OCI-LY7 (cell line): ENCODE measurements at regions not wholly inside any gene's neighbourhood (a gene's known extent, or its start where the extent isn't known, plus 50 kb on each side); places are given as distances from the start of the nearest gene placed in this dataset.

Experiments
- BruUV-seq: library from RNA; stranded (reverse); fragments of 400-500 nt; replicated peaks from 2 replicates; lab custom pipeline; 2021; lab: Mats Ljungman, UMichigan
- CTCF ChIA-PET: fragments of 300-600 bp; sonication (Branson Sonifier 250); formaldehyde crosslinking; loops from one replicate; lab custom pipeline; 2022; ENCODE audit warnings: antibody characterized with exemption; ENCODE audit not compliant: unreplicated experiment; lab: Charles Lee
- POLR2A ChIA-PET: fragments of 300-600 bp; sonication (Branson Sonifier 250); formaldehyde crosslinking; loops from one replicate; lab custom pipeline; 2022; ENCODE audit warnings: antibody characterized with exemption; lab: Charles Lee
- DNase-seq: peaks from one replicate; pipeline ENCODE4 v3.0.0-alpha.2; 2015; ENCODE audit warnings: low spot score
- H2AFZ ChIP-seq: fragments of 200-600 bp; sonication (generic), shearing (Covaris generic); 2 replicates; pipeline ENCODE4 v1.6.1; 2014; ENCODE audit warnings: mild to moderate bottlenecking, antibody characterized with exemption, low read length, moderate library complexity
- H3K27ac ChIP-seq: fragments of 200-600 bp; sonication (generic); 2 replicates; pipeline ENCODE4 v1.5.1; 2014; ENCODE audit warnings: mixed run types, low read depth, mild to moderate bottlenecking, moderate library complexity, low read length, inconsistent platforms; ENCODE audit not compliant: poor library complexity, severe bottlenecking
- H3K36me3 ChIP-seq: fragments of 200-600 bp; sonication (generic); 2 replicates; pipeline ENCODE4 v1.6.1; 2014; ENCODE audit warnings: mild to moderate bottlenecking, antibody characterized with exemption, low read length, moderate library complexity, mixed read lengths; ENCODE audit not compliant: insufficient read depth
- H3K4me1 ChIP-seq: fragments of 200-600 bp; sonication (generic); 2 replicates; pipeline ENCODE4 v1.5.1; 2014; ENCODE audit warnings: mild to moderate bottlenecking, low read length; ENCODE audit not compliant: insufficient read depth, poor library complexity, severe bottlenecking
- H3K4me2 ChIP-seq: fragments of 200-600 bp; sonication (generic); 2 replicates; pipeline ENCODE4 v1.6.1; 2014; ENCODE audit warnings: mild to moderate bottlenecking, low read length
- H3K4me3 ChIP-seq: fragments of 200-600 bp; sonication (generic); 2 replicates; pipeline ENCODE4 v1.5.1; 2014; ENCODE audit warnings: mild to moderate bottlenecking, low read depth, low read length; ENCODE audit not compliant: poor library complexity, severe bottlenecking
- H3K79me2 ChIP-seq: fragments of 200-600 bp; sonication (generic); 2 replicates; pipeline ENCODE4 v1.6.1; 2016; ENCODE audit warnings: low read depth, mild to moderate bottlenecking, low read length, moderate library complexity, mixed read lengths; ENCODE audit not compliant: insufficient read depth
- H3K9me2 ChIP-seq: fragments of 200-600 bp; sonication (generic); 2 replicates; pipeline ENCODE4 v1.6.1; 2016; ENCODE audit warnings: mild to moderate bottlenecking, low read length, mixed read lengths; ENCODE audit not compliant: insufficient read depth
- H3K9me3 ChIP-seq: fragments of 200-600 bp; sonication (generic); 2 replicates; pipeline ENCODE4 v1.6.1; 2014; ENCODE audit warnings: mild to moderate bottlenecking, mixed run types, low read length, mixed read lengths
- H4K20me1 ChIP-seq: fragments of 200-600 bp; sonication (generic); 2 replicates; pipeline ENCODE4 v1.6.1; 2014; ENCODE audit warnings: mild to moderate bottlenecking, antibody characterized with exemption, low read length, moderate library complexity, mixed read lengths; ENCODE audit not compliant: insufficient read depth
- CTCF ChIP-seq: fragments of 200-600 bp; sonication (generic); conservative IDR thresholded peaks from 2 replicates; pipeline ENCODE4 v1.5.1; 2014; ENCODE audit warnings: mild to moderate bottlenecking, antibody characterized with exemption, low read length, moderate library complexity, mixed read lengths
- EZH2phosphoT487 ChIP-seq: fragments of 200-600 bp; sonication (generic); IDR thresholded peaks from 2 replicates; pipeline ENCODE4 v1.6.1; 2018; ENCODE audit warnings: low read depth, borderline replicate concordance, mild to moderate bottlenecking, mixed run types, antibody characterized with exemption, low read length, moderate library complexity, mixed read lengths
- intact Hi-C: fragments of 100-400 bp; cut with micrococcal nuclease; formaldehyde crosslinking; loops from one replicate; pipeline ENCODE4 v1.10.0; 2022; ENCODE audit not compliant: unreplicated experiment

- ChIA-PET POLR2A (no interaction called here), CTCF (no interaction called here)
- H3K4me1 ChIP-seq = no peaks in the 10 kb centered on the region
- no peak for DNase-seq
- no peak overlapping the region for H3K27ac ChIP-seq
- no peaks in the 10 kb centered on the region for H3K79me2 ChIP-seq
- no peaks in the 10 kb centered on the region for H3K36me3 ChIP-seq
- no peaks in the 10 kb centered on the region for H3K9me2 ChIP-seq
- H4K20me1 ChIP-seq = no peaks in the 10 kb centered on the region
- BruUV-seq = no TSS peak
- no peak overlapping the region for H3K4me3 ChIP-seq
- intact Hi-C loops = no loop called here
- H3K9me3 ChIP-seq = no peaks in the 10 kb centered on the region
- TF ChIP-seq EZH2phosphoT487 (no peak), CTCF (no peak)
- no peak overlapping the region for H2AFZ ChIP-seq
- H3K4me2 ChIP-seq = no peak overlapping the region
Measured at GRCh38 chr15:61511756-61512155, 282.7 kb upstream of the RORA start.

DNA sequence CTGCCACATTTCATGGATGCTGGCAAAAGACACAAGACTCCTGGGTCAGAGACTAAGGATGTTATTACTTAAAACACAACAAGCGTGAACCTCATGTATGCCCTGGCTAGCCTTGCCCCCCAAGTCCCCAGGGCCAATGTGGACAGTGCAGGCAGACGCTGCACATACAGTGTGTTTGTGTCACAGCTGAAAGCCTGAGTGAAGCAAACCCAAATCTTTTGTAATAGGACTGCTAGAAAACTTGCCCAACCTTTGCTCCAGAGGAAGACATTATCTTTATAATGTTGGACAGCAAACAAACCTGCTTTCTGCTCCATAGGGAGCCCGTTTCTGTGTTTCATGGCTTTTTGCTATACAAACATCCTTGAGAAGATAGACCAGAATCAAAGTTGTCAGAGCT, 282.0 kb upstream of the RORA start:
- H4K20me1 ChIP-seq = no peaks in the 10 kb centered on the region
- ChIA-PET CTCF (no interaction called here), POLR2A (no interaction called here)
- DNase-seq = no peak
- no peak overlapping the region for H2AFZ ChIP-seq
- no peaks in the 10 kb centered on the region for H3K79me2 ChIP-seq
- BruUV-seq = no TSS peak
- H3K4me1 ChIP-seq = no peaks in the 10 kb centered on the region
- H3K4me3 ChIP-seq = no peak overlapping the region
- H3K36me3 ChIP-seq = no peaks in the 10 kb centered on the region
- no peaks in the 10 kb centered on the region for H3K9me2 ChIP-seq
- H3K4me2 ChIP-seq = no peak overlapping the region
- H3K27ac ChIP-seq = no peak overlapping the region
- intact Hi-C loops = no loop called here
- TF ChIP-seq EZH2phosphoT487 (no peak), CTCF (no peak)
- no peaks in the 10 kb centered on the region for H3K9me3 ChIP-seq

- TF ChIP-seq EZH2phosphoT487 = no peak
- TF ChIP-seq CTCF = no peak
- no peak overlapping the region for H3K4me3 ChIP-seq
- H3K4me2 ChIP-seq = no peak overlapping the region
- no peaks in the 10 kb centered on the region for H3K4me1 ChIP-seq
- ChIA-PET CTCF (no interaction called here), POLR2A (no interaction called here)
- intact Hi-C loops = no loop called here
- DNase-seq = no peak
- no peak overlapping the region for H3K27ac ChIP-seq
- H3K79me2 ChIP-seq = no peaks in the 10 kb centered on the region
- no peaks in the 10 kb centered on the region for H3K9me2 ChIP-seq
- H3K36me3 ChIP-seq = no peaks in the 10 kb centered on the region
- no TSS peak for BruUV-seq
- no peaks in the 10 kb centered on the region for H4K20me1 ChIP-seq
- H2AFZ ChIP-seq = no peak overlapping the region
- H3K9me3 ChIP-seq = no peaks in the 10 kb centered on the region
Measured at GRCh38 chr15:61509327-61509840, 280.3 kb upstream of the RORA start.
